Pulmonary artery endothelial cell (primary cell): ENCODE measurements at regions not wholly inside any gene's neighbourhood (a gene's known extent, or its start where the extent isn't known, plus 50 kb on each side); places are given as distances from the start of the nearest gene placed in this dataset.

ENCODE experiments used
- DNase-seq: peaks from one replicate; pipeline ENCODE4 v3.0.0-alpha.2; 2011; ENCODE audit warnings: low read depth, low spot score

GRCh38 chr3:117398141-117398899 is 688.7 kb downstream of the TUSC7 start:
- DNase-seq: no peak

- DNase-seq: no peak
These were observed 689.9 kb downstream of the TUSC7 start for GRCh38 chr3:117399311-117400078.

DNA sequence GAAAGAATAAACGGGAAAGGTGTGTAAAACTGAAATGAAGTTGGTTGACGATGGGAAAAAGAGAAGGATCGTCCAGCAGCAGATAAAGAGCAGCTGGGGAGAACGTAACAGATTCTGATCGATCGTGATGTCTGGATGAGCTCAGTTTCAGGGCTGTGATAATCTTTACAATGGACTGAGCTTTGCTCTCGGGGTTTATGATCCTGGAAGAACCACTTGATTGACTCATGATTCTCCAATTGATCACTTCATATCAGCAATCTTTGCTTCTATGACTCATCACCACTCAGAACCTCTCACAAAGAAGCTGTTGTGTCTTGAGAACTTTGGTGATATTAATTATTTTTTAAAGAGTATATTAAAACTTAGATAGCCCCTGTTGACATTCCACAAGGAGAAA is 690.7 kb downstream of the TUSC7 start:
- no peak for DNase-seq

DNA sequence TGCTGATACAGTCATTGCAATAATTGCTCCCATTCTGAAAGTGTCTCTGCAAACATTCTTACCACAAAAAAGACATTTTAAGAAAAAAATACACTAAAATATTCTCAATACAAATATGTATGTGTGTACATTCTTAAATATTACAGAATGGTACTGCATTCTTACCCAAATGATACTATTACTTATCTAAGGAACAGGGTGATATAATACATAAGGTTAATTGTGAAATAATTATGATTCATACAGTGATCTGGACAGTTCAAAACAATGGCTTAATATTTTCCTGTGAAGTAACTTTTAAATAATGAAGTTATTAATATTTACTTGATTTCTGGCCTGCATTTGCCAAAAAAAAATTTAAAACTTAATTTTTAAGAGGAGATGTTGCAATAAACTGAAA is 694.6 kb downstream of the TUSC7 start:
- no peak for DNase-seq

DNA sequence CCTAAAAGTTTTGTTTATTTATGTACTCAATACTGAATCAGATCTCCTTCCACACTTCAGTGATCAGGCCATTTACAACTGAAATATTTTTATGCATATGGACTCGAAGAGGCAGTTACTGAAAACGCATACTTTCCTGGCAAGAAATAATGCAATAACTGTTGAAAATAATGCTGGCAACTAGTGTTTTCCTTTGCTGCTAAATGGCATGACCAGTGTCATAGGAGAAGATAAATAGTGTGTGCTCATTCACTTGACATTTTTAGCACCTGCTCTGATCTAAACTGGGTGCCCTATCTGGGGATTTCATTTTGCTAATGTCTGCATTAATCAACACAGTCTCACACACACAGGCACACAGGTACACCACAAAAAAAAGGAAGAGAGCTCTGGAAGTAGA is 695.2 kb downstream of the TUSC7 start:
- DNase-seq: no peak

DNA sequence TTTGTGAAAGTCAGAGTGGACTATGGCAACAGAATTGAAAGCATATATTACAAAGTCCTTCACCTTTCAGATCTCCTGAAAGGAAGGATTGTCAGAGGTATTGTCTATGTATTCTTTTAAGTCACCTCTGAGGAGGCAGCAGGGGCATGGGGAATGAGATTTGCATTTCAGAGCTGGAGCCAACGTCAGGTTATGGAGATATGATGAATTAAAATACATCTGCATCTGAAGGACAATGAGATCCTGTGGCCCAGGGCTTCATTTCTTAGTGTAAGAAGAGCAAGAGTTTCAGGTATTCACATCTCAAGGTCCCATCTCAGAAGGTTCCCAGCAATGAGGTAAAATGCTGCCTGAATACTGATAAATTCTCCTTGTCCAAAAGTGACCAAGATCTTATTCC is 695.8 kb downstream of the TUSC7 start:
- DNase-seq: no peak

GRCh38 chr3:117407317-117407716 is 697.7 kb downstream of the TUSC7 start:
- DNase-seq: no peak

- no peak for DNase-seq
These were observed 699.2 kb downstream of the TUSC7 start for GRCh38 chr3:117408811-117409210.

- no peak for DNase-seq
These were observed 699.7 kb downstream of the TUSC7 start for GRCh38 chr3:117409256-117409655.

GRCh38 chr3:117409701-117410459 is 700.3 kb downstream of the TUSC7 start:
- no peak for DNase-seq

DNA sequence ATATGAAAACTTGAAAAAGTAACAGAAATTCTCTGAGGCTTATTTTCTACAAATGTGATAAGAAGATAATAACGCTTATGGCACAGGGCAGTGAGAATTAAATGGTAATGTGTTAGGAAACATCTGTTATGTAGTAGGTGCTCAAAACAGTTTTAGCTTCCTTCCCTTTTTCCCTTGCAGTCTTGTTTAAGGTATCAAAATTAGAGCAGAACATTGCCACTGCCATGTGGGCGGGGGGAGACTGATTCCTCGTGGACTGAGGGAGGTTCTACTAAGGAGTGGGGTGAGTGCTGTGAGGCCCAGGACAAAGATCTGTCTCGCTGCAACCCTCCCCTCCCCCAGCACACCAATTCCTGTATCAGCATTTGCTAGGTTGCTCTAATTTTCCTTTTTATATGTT is 702.4 kb downstream of the TUSC7 start:
- no peak for DNase-seq

DNA sequence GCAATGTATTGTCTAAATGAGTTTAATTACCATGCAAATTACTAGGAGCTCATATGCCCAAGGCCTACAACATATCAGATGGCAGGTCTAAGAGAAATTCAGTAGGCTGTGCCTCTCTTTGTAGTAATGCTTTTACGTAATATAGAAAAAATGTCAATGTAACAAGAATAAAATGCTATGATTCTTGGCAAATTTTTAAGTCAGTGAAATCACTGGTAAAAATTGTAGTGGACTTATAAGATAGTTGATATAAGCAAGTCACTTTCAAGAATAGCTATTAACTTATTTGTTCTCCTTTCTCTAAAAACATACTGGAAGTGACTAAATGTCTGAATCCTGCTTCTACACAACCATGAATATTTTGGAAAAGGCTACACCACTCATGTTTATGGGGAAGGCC is 707.8 kb downstream of the TUSC7 start:
- no peak for DNase-seq

DNA sequence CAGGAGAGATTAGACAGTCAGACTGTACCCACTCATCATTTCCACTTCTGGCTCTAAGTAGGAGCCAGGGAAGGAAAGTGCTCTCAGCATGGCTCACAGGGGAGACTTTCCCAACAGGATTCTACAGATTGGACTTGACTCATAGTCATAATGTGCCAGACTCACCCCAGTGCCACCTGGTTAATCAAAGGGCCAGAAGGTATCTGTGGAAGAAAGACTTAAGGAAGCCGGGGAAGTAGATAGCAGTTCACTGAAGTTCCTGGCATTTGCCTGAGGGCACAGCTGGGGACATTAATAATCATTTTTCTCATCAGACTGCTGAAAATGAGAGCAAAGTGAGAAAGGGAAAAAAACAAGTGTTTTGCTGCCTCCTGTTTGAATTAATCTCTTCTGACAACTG is 717.5 kb downstream of the TUSC7 start:
- no peak for DNase-seq

DNA sequence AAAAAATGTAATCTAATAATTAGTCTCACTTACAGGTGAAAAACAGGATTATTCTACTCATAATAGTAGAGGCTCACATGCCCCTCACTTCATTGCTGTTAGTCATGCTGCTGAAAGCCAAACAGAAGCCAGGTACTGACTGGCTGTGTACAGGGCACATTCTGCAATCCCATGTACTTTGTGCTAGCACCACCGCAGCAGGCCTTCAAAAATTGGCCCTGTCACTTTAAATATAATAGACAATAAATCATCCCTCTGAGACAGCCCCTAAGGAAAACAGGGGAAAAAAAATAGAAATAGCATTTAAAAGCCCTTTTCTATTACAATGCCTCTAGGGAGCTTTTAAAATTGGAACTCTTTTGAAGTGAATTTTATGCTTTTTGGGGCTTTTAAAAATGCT is 723.8 kb downstream of the TUSC7 start:
- no peak for DNase-seq

DNA sequence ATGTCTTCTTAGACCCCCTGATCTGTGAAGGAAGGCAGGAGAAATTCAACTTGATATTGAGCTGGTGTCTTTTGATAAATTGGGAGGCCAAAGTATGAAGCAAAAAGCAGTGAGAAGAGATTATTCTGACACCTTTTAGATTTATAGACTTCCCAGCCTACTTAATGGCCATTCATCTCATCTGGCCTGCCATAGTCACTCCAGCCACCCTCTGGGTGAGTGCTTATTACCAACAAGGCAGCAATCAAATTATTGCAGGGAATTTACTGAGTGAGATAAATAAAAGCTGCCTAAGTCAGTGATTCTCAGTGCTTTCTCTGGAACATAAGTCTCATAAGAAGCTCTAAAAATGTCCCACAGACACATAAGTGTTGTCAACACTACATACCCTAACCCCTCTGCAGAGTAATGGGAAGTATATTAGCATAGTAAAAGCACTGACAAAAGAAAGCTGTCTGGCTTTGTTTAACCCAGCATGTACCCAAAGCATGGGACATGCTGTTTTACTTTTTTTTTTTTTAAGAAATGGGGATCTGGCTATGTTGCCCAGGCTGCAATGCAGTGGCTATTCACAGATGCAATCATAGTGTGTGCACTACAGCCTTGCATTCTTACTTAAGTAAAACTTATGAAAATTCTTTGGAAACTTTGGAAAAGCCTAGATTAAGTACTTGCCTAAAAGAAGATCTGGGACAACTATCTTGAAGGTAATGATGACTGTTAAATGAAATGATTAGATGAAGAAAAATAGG is 725.3 kb downstream of the TUSC7 start:
- DNase-seq: no peak

GRCh38 chr3:117435506-117435905 is 725.9 kb downstream of the TUSC7 start:
- no peak for DNase-seq

DNA sequence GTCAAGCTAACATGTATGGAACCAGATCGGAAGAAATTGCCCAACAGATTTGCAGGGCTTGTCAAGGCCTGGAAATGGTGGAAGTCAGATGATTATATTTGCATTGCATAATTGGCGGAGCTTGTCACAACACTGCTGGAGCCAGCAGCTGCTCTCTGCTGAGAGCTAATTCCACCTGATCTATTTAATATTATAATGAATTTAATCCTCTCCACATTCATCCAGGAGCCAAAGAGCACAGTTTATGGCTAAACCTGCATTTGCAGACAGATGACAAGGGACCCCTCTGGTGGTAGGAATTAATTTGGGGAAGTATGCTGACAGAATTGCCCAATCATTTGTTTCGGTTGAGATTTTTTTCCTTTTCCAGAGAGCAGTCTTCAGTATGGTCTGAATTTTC is 730.2 kb downstream of the TUSC7 start:
- no peak for DNase-seq

- no peak for DNase-seq
These were observed 732.3 kb downstream of the TUSC7 start for GRCh38 chr3:117441851-117442250.

- DNase-seq: no peak
These were observed 733.0 kb downstream of the TUSC7 start for GRCh38 chr3:117442566-117442965.

- no peak for DNase-seq
These were observed 733.4 kb downstream of the TUSC7 start for GRCh38 chr3:117443014-117443413.

GRCh38 chr3:117444175-117444574 is 734.6 kb downstream of the TUSC7 start:
- DNase-seq: no peak

- no peak for DNase-seq
These were observed 737.8 kb downstream of the TUSC7 start for GRCh38 chr3:117447419-117447818.
